Lung (tissue), 11 donors: ENCODE measurements at regions not wholly inside any gene's neighbourhood (a gene's known extent, or its start where the extent isn't known, plus 50 kb on each side); places are given as distances from the start of the nearest gene placed in this dataset.

ENCODE experiments used
- ATAC-seq: fragments of 200-7000 bp; cut with Tn5 transposase; one replicate; pipeline ENCODE4 v1.9.1; 2020; ENCODE audit warnings: moderate number of reproducible peaks; ENCODE audit not compliant: insufficient read depth, low FRiP score
- DNase-seq, 3 donors: peaks; one replicate each; pipeline ENCODE4 v3.0.0-alpha.2; 2013 to 2017
- H3K27ac ChIP-seq, 2 donors: one replicate each; pipeline ENCODE4 v1.5.1; 2013; ENCODE audit warnings: mild to moderate bottlenecking in 2 of 2, moderate library complexity in 2 of 2, control low read depth in 1 of 2, inconsistent platforms in 1 of 2, low read depth in 1 of 2, low read length in 1 of 2
- H3K27me3 ChIP-seq, 3 donors: one replicate each; pipeline ENCODE4 v1.5.1; 2013; ENCODE audit warnings: low read length in 2 of 3; ENCODE audit not compliant: control insufficient read depth in 3 of 3, insufficient read depth in 3 of 3
- H3K36me3 ChIP-seq, 4 donors: one replicate each; pipeline ENCODE4 v1.5.1; 2013; ENCODE audit warnings: low read length in 4 of 4, mild to moderate bottlenecking in 1 of 4, moderate library complexity in 1 of 4; ENCODE audit not compliant: control insufficient read depth in 4 of 4, insufficient read depth in 4 of 4
- H3K4me1 ChIP-seq, 5 donors: one replicate each; pipeline ENCODE4 v1.5.1; 2013; ENCODE audit warnings: low read length in 5 of 5, mild to moderate bottlenecking in 2 of 5, moderate library complexity in 1 of 5; ENCODE audit not compliant: control insufficient read depth in 5 of 5, insufficient read depth in 5 of 5
- H3K4me3 ChIP-seq: one replicate; pipeline ENCODE4 v1.5.1; 2013; ENCODE audit warnings: mild to moderate bottlenecking, control low read depth, moderate library complexity
- H3K9ac ChIP-seq, 2 donors: one replicate each; pipeline ENCODE4 v1.5.1; 2013; ENCODE audit warnings: low read length in 2 of 2, control low read depth in 1 of 2; ENCODE audit not compliant: insufficient read depth in 1 of 2
- H3K9me3 ChIP-seq, 4 donors: one replicate each; pipeline ENCODE4 v1.5.1; 2013; ENCODE audit warnings: low read length in 3 of 4, mild to moderate bottlenecking in 1 of 4, moderate library complexity in 1 of 4; ENCODE audit not compliant: control insufficient read depth in 4 of 4, insufficient read depth in 3 of 4
- WGBS, 2 donors: extraction: QIAGEN DNeasy Blood & Tissue Kit; methylation state at CpG; one replicate each; pipeline ENCODE4 v1.1.7; 2013; 5-methylcytosine and 5-hydroxymethylcytosine counted together
- TF ChIP-seq, protein P1 (sequence below): IDR thresholded peaks from 2 replicates; pipeline ENCODE4 v1.5.1; 2012; ENCODE audit warnings: mild to moderate bottlenecking; ENCODE audit errors: control extremely low read depth, extremely low read depth
- donor health status: control.
- donor health status: control.
- donor health status: Bipolar disorder and iron deficiency.
- donor health status: healthy.
- donor health status: DM: yes; HTN: yes; CAD: no.

DNA sequence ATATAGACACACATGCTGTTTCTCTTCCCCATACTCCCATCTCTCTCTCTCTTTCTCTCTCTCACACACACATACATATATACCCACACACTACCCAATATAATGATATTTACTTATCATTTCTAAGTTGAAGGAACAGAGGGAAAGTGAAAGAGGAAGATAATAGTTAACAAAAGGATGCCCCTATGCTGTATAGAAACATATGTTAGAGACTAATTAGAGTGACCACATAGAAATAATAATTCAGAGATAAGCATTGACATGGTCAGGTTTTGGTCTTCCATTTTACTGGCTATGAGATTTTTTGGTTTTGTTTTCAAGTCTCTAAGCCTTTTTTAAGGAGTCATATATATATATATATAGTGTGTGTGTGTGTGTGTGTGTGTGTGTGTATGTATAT is 445.7 kb upstream of the CHORDC1 start:
- no peak overlapping the region for H3K9ac ChIP-seq
- TF ChIP-seq, protein P1, sequence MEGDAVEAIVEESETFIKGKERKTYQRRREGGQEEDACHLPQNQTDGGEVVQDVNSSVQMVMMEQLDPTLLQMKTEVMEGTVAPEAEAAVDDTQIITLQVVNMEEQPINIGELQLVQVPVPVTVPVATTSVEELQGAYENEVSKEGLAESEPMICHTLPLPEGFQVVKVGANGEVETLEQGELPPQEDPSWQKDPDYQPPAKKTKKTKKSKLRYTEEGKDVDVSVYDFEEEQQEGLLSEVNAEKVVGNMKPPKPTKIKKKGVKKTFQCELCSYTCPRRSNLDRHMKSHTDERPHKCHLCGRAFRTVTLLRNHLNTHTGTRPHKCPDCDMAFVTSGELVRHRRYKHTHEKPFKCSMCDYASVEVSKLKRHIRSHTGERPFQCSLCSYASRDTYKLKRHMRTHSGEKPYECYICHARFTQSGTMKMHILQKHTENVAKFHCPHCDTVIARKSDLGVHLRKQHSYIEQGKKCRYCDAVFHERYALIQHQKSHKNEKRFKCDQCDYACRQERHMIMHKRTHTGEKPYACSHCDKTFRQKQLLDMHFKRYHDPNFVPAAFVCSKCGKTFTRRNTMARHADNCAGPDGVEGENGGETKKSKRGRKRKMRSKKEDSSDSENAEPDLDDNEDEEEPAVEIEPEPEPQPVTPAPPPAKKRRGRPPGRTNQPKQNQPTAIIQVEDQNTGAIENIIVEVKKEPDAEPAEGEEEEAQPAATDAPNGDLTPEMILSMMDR, result no peak
- H3K36me3 ChIP-seq, result no peaks in the 10 kb centered on the region
- DNase-seq (no peak), ATAC-seq (no peak)
- H3K27me3 ChIP-seq, result no peaks in the 10 kb centered on the region
- no peak overlapping the region for H3K4me3 ChIP-seq
- H3K27ac ChIP-seq, result no peak overlapping the region
- H3K4me1 ChIP-seq, result no peaks in the 10 kb centered on the region
- no peaks in the 10 kb centered on the region for H3K9me3 ChIP-seq

DNA sequence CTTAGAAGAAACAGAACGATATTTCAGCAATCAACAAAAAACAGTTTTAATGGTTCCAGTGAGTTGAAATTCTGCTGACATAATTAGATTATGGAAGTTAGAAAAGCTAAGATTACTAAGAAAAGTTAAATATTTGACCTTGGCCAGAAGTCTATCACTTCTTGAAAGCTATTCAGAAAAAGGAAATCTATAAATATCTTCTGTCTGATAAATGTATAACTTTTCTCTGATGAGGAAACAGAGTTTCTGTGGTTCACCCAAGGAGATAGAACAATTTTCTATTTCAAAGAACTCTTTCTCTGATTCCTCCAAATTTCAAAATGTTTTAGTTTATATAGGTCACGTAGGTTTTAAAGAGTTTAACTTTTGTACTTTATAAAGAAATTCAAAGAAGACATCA is 438.4 kb upstream of the CHORDC1 start:
- ATAC-seq, result no peak
- peaks cover 0 to 3% (median 0%) of the 10 kb centered on the region in 4 donors for H3K9me3 ChIP-seq
- H3K27me3 ChIP-seq, result no peaks in the 10 kb centered on the region
- H3K27ac ChIP-seq, result no peak overlapping the region
- H3K4me1 ChIP-seq, result no peaks in the 10 kb centered on the region
- TF ChIP-seq, protein P1, result no peak
- H3K36me3 ChIP-seq, result no peaks in the 10 kb centered on the region
- no peak overlapping the region for H3K9ac ChIP-seq
- H3K4me3 ChIP-seq, result no peak overlapping the region
- no peak for DNase-seq
- WGBS, 2 donors, result 77 to 80% methylated on average over 2 of the region's 2 CpGs

- no peak overlapping the region for H3K27ac ChIP-seq
These were observed 433.3 kb upstream of the CHORDC1 start for GRCh38 chr11:90656171-90656570.

GRCh38 chr11:90650153-90650552 is 427.3 kb upstream of the CHORDC1 start:
- no peaks in the 10 kb centered on the region for H3K4me1 ChIP-seq
- no peaks in the 10 kb centered on the region for H3K27me3 ChIP-seq
- DNase-seq (no peak), ATAC-seq (no peak)
- WGBS, 2 donors, result 95 to 96% methylated on average over 2 of the region's 2 CpGs
- no peak overlapping the region for H3K27ac ChIP-seq
- no peaks in the 10 kb centered on the region for H3K9me3 ChIP-seq
- H3K4me3 ChIP-seq, result no peak overlapping the region
- TF ChIP-seq, protein P1, result no peak
- H3K36me3 ChIP-seq, result no peaks in the 10 kb centered on the region
- no peak overlapping the region for H3K9ac ChIP-seq

More at GRCh38 chr11:90656171-90656570, 433.3 kb upstream of the CHORDC1 start:
- H3K4me1 ChIP-seq, result no peaks in the 10 kb centered on the region
- no peak overlapping the region for H3K4me3 ChIP-seq
- TF ChIP-seq, protein P1, result no peak
- H3K9me3 ChIP-seq, result peaks cover 0 to 3% (median 0%) of the 10 kb centered on the region in 4 donors
- 87 to 90% methylated on average over 2 of the region's 2 CpGs for WGBS, 2 donors
- DNase-seq (no peak), ATAC-seq (no peak)
- no peak overlapping the region for H3K9ac ChIP-seq
- H3K27me3 ChIP-seq, result no peaks in the 10 kb centered on the region
- H3K36me3 ChIP-seq, result no peaks in the 10 kb centered on the region
